Neuronal stem cell (in vitro differentiated cells): ENCODE measurements at regions not wholly inside any gene's neighbourhood (a gene's known extent, or its start where the extent isn't known, plus 50 kb on each side); places are given as distances from the start of the nearest gene placed in this dataset.
A peak's percentile ranks its signal among the peaks of the same experiment; 100 is the strongest.

ENCODE experiments used
- DNase-seq: peaks from one replicate; pipeline ENCODE4 v3.0.0-alpha.2; 2013; ENCODE audit warnings: low spot score
- H2AFZ ChIP-seq: one replicate; pipeline ENCODE4 v1.6.1; 2013; ENCODE audit warnings: mild to moderate bottlenecking, low read length, inconsistent platforms
- H2AK5ac ChIP-seq: 2 replicates; pipeline ENCODE4 v1.6.1; 2013; ENCODE audit warnings: low read depth, mild to moderate bottlenecking, inconsistent platforms, low read length, moderate library complexity, mixed read lengths
- H2BK120ac ChIP-seq: 2 replicates; pipeline ENCODE4 v1.6.1; 2013; ENCODE audit warnings: low read depth, mild to moderate bottlenecking, inconsistent platforms, low read length, moderate library complexity, mixed read lengths
- H2BK12ac ChIP-seq: one replicate; pipeline ENCODE4 v1.6.1; 2013; ENCODE audit warnings: low read length, inconsistent platforms
- H2BK15ac ChIP-seq: 2 replicates; pipeline ENCODE4 v1.6.1; 2013; ENCODE audit warnings: mild to moderate bottlenecking, low read length, inconsistent platforms, mixed read lengths
- H2BK5ac ChIP-seq: one replicate; pipeline ENCODE4 v1.6.1; 2013; ENCODE audit warnings: inconsistent platforms, mild to moderate bottlenecking, low read length, moderate library complexity
- H3K14ac ChIP-seq: one replicate; pipeline ENCODE4 v1.6.1; 2013; ENCODE audit warnings: low read length, inconsistent platforms
- H3K18ac ChIP-seq: 2 replicates; pipeline ENCODE4 v1.6.1; 2013; ENCODE audit warnings: low read length, inconsistent platforms
- H3K23ac ChIP-seq: 2 replicates; pipeline ENCODE4 v1.6.1; 2013; ENCODE audit warnings: low read depth, mild to moderate bottlenecking, mixed read lengths, low read length, inconsistent platforms; ENCODE audit not compliant: poor library complexity
- H3K27ac ChIP-seq: replicated peaks from 3 replicates; pipeline ENCODE4 v1.5.1; 2013; ENCODE audit warnings: low read length, inconsistent platforms
- H3K27me3 ChIP-seq, 3 experiments: 2 replicates each; pipeline ENCODE4 v1.6.1; 2013; ENCODE audit warnings: low read length in 3 of 3, mild to moderate bottlenecking in 2 of 3, inconsistent platforms in 1 of 3, low read depth in 1 of 3, mixed read lengths in 1 of 3, moderate library complexity in 1 of 3; ENCODE audit not compliant: control insufficient read depth in 3 of 3, insufficient read depth in 3 of 3
- H3K36me3 ChIP-seq, 2 donors: replicated peaks in 1 of 2; 2 replicates each; pipeline ENCODE4 v1.6.1; 2013; ENCODE audit warnings: low read length in 2 of 2; ENCODE audit not compliant: control insufficient read depth in 2 of 2, insufficient read depth in 2 of 2
- H3K4ac ChIP-seq: 2 replicates; pipeline ENCODE4 v1.6.1; 2013; ENCODE audit warnings: inconsistent platforms, mild to moderate bottlenecking, low read length, moderate library complexity
- H3K4me1 ChIP-seq, 2 donors: 1 replicate in 1 of 2; 2 replicates in 1 of 2; pipeline ENCODE4 v1.6.1; 2013; ENCODE audit warnings: low read length in 2 of 2, low read depth in 1 of 2; ENCODE audit not compliant: control insufficient read depth in 2 of 2, insufficient read depth in 1 of 2
- H3K4me2 ChIP-seq: one replicate; pipeline ENCODE4 v1.6.1; 2013; ENCODE audit warnings: mild to moderate bottlenecking, low read length, inconsistent platforms; ENCODE audit not compliant: insufficient read depth, poor library complexity, severe bottlenecking
- H3K4me3 ChIP-seq, 2 donors: 2 replicates each; pipeline ENCODE4 v1.5.1; 2013; ENCODE audit warnings: low read length in 2 of 2, mild to moderate bottlenecking in 2 of 2, inconsistent platforms in 1 of 2, moderate library complexity in 1 of 2
- H3K79me1 ChIP-seq: one replicate; pipeline ENCODE4 v1.6.1; 2013; ENCODE audit warnings: low read depth, mild to moderate bottlenecking, inconsistent platforms, low read length, moderate library complexity
- H3K9ac ChIP-seq: one replicate; pipeline ENCODE4 v1.6.1; 2013; ENCODE audit warnings: mild to moderate bottlenecking, low read depth, low read length, inconsistent platforms; ENCODE audit not compliant: poor library complexity
- H3K9me3 ChIP-seq, 2 donors: replicated peaks in 1 of 2; 2 replicates each; pipeline versions ENCODE3 to v1.6.1; 2013; ENCODE audit warnings: low read length in 2 of 2, mild to moderate bottlenecking in 2 of 2, inconsistent platforms in 1 of 2, low read depth in 1 of 2, mixed read lengths in 1 of 2, moderate library complexity in 1 of 2; ENCODE audit not compliant: control insufficient read depth in 2 of 2, insufficient read depth in 1 of 2
- H4K8ac ChIP-seq: one replicate; pipeline ENCODE4 v1.6.1; 2013; ENCODE audit warnings: low read depth, mild to moderate bottlenecking, inconsistent platforms, low read length, moderate library complexity
- H4K91ac ChIP-seq: one replicate; pipeline ENCODE4 v1.6.1; 2013; ENCODE audit warnings: low read length, low read depth, mild to moderate bottlenecking, inconsistent platforms; ENCODE audit not compliant: poor library complexity
- WGBS, 2 donors: extraction: QIAGEN DNeasy Blood & Tissue Kit; methylation state at CpG; one replicate each; pipeline ENCODE4 v1.1.7; 2013; ENCODE audit warnings: missing lambda C conversion rate in 2 of 2, mixed read lengths in 1 of 2; ENCODE audit not compliant: insufficient read length in 2 of 2, insufficient replicate concordance in 1 of 2; ENCODE audit errors: extremely low coverage in 2 of 2; 5-methylcytosine and 5-hydroxymethylcytosine counted together

- H3K27ac ChIP-seq: no peak overlapping the region
- peaks cover 0 to 3% of the 10 kb centered on the region in 2 donors for H3K4me1 ChIP-seq
- H3K4me3 ChIP-seq: no peak overlapping the region
- no peak overlapping the region for H2BK12ac ChIP-seq
- H4K91ac ChIP-seq: no peak overlapping the region
- no peaks in the 10 kb centered on the region for H3K9me3 ChIP-seq
- no peaks in the 10 kb centered on the region for H3K27me3 ChIP-seq
- no peak overlapping the region for H3K9ac ChIP-seq
- no peak overlapping the region for H3K18ac ChIP-seq
- no peak overlapping the region for H3K4me2 ChIP-seq
- H2BK5ac ChIP-seq: no peak overlapping the region
- 100% methylated on average over 1 to 2 of the region's 4 CpGs for WGBS, 2 donors
- no peak overlapping the region for H3K23ac ChIP-seq
- no peaks in the 10 kb centered on the region for H3K79me1 ChIP-seq
- H4K8ac ChIP-seq: no peak overlapping the region
- H3K4ac ChIP-seq: no peak overlapping the region
- H2AFZ ChIP-seq: no peak overlapping the region
- H2AK5ac ChIP-seq: no peak overlapping the region
- H3K36me3 ChIP-seq: no peaks in the 10 kb centered on the region
- H3K14ac ChIP-seq: no peak overlapping the region
- DNase-seq: no peak
- no peak overlapping the region for H2BK120ac ChIP-seq
- H2BK15ac ChIP-seq: no peak overlapping the region
These were observed 137.0 kb upstream of the CTNNA2 start for GRCh38 chr2:79375817-79376216.

- Histone ChIP-seq H2AK5ac (no peak overlapping the region), H3K27me3 (no peaks in the 10 kb centered on the region), H4K91ac (no peak overlapping the region), H3K18ac (no peak overlapping the region), H3K27ac (no peak overlapping the region), H2BK5ac (no peak overlapping the region), H4K8ac (no peak overlapping the region), H3K9ac (no peak overlapping the region), H3K23ac (no peak overlapping the region), H3K4ac (no peak overlapping the region), H3K4me2 (no peak overlapping the region), H3K9me3 (no peaks in the 10 kb centered on the region), H2AFZ (no peak overlapping the region), H3K36me3 (no peaks in the 10 kb centered on the region), H2BK120ac (no peak overlapping the region), H3K79me1 (no peaks in the 10 kb centered on the region), H2BK15ac (no peak overlapping the region), H3K4me3 (no peak overlapping the region), H3K4me1 (peaks cover 0 to 9% of the 10 kb centered on the region in 2 donors), H3K14ac (no peak overlapping the region), H2BK12ac (no peak overlapping the region)
- WGBS, 2 donors: no CpG with 5 or more reads among the region's 4 CpGs
- DNase-seq: no peak
These were observed 139.3 kb upstream of the CTNNA2 start for GRCh38 chr2:79373358-79374130.

DNA sequence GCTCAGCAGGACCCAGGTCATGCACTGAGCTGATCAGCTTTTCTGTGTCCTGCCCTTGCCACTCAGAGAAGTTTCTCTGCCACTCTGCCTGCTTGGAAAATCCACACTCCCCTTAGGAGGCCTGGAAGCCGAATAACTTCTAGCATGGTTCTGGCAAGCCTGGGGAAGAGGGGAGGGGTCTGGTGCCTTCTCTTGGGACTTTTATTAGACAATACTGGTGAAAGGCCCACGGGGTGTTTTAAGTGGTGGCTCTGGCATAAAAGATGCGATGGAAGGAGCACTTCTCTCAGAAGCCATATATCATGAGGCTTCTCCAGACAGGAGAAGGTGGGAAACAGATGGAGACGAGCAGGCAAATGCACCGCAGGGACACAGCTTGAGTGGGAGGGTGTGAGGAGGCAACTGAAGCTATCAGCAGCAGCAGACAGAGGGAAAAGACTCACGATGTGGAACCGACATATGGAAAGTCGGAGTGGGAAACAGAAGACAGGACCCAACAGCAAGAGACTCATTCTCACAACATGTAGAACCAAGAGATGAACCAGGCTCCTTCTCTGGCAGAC, 141.8 kb upstream of the CTNNA2 start:
- no CpG with 5 or more reads among the region's 8 CpGs for WGBS, 2 donors
- H2AFZ ChIP-seq: no peak overlapping the region
- no peak overlapping the region for H3K9ac ChIP-seq
- H4K8ac ChIP-seq: no peak overlapping the region
- H2BK5ac ChIP-seq: no peak overlapping the region
- H3K4me2 ChIP-seq: no peak overlapping the region
- no peaks in the 10 kb centered on the region for H3K79me1 ChIP-seq
- no peak overlapping the region for H2AK5ac ChIP-seq
- H3K36me3 ChIP-seq: no peaks in the 10 kb centered on the region
- H4K91ac ChIP-seq: no peak overlapping the region
- no peak overlapping the region for H2BK15ac ChIP-seq
- no peak overlapping the region for H3K23ac ChIP-seq
- no peaks in the 10 kb centered on the region for H3K27me3 ChIP-seq
- peaks cover 0 to 9% of the 10 kb centered on the region in 2 donors for H3K4me1 ChIP-seq
- no peak overlapping the region for H3K27ac ChIP-seq
- no peak overlapping the region for H3K4ac ChIP-seq
- H2BK120ac ChIP-seq: no peak overlapping the region
- peak overlapping the region; percentile 53 for H3K18ac ChIP-seq
- DNase-seq: no peak
- H3K9me3 ChIP-seq: no peaks in the 10 kb centered on the region
- H3K4me3 ChIP-seq: no peak overlapping the region
- no peak overlapping the region for H3K14ac ChIP-seq
- no peak overlapping the region for H2BK12ac ChIP-seq

GRCh38 chr2:79369127-79369526, 143.7 kb upstream of the CTNNA2 start:
- no peak overlapping the region for H2AK5ac ChIP-seq
- no peak overlapping the region for H4K91ac ChIP-seq
- no peak overlapping the region for H3K9ac ChIP-seq
- DNase-seq: no peak
- no CpG with 5 or more reads among the region's 9 CpGs for WGBS, 2 donors
- H3K4me2 ChIP-seq: no peak overlapping the region
- H2AFZ ChIP-seq: no peak overlapping the region
- H3K9me3 ChIP-seq: no peaks in the 10 kb centered on the region
- no peak overlapping the region for H4K8ac ChIP-seq
- no peak overlapping the region for H3K14ac ChIP-seq
- H2BK15ac ChIP-seq: no peak overlapping the region
- H3K27ac ChIP-seq: no peak overlapping the region
- H2BK12ac ChIP-seq: no peak overlapping the region
- H3K23ac ChIP-seq: no peak overlapping the region
- no peak overlapping the region for H2BK120ac ChIP-seq
- no peak overlapping the region for H3K4ac ChIP-seq
- no peaks in the 10 kb centered on the region for H3K36me3 ChIP-seq
- peak overlapping the region; percentile 68 for H3K18ac ChIP-seq
- H3K4me1 ChIP-seq: peaks cover 0 to 9% of the 10 kb centered on the region in 2 donors
- H3K27me3 ChIP-seq: no peaks in the 10 kb centered on the region
- H3K4me3 ChIP-seq: no peak overlapping the region
- H2BK5ac ChIP-seq: no peak overlapping the region
- H3K79me1 ChIP-seq: no peaks in the 10 kb centered on the region
